Brain pericyte (primary cell): ENCODE measurements at regions not wholly inside any gene's neighbourhood (a gene's known extent, or its start where the extent isn't known, plus 50 kb on each side); places are given as distances from the start of the nearest gene placed in this dataset.

ENCODE experiments used
- DNase-seq: peaks from one replicate; pipeline ENCODE4 v3.0.0-alpha.2; 2012; ENCODE audit warnings: low read depth, low spot score

DNA sequence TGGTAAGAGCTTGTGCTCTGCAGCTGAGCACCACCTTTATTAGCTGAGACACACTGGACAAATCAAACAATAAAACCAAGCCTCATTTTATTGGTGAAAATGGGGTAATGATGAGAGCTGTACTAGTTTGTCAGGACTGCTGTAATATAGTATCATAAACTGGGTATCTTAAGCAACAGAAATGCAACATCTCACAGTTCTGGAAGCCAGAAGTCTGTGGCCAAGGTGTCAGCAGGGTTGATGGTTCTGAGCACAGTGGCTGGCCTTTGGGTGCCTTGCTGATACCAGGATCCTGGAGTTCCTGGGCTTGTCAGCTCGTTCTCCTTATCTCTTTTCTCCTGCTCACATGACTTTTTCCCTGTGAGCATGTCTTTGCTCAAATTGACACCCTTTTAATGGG lies 513.1 kb downstream of the IRX1 start:
- no peak for DNase-seq

DNA sequence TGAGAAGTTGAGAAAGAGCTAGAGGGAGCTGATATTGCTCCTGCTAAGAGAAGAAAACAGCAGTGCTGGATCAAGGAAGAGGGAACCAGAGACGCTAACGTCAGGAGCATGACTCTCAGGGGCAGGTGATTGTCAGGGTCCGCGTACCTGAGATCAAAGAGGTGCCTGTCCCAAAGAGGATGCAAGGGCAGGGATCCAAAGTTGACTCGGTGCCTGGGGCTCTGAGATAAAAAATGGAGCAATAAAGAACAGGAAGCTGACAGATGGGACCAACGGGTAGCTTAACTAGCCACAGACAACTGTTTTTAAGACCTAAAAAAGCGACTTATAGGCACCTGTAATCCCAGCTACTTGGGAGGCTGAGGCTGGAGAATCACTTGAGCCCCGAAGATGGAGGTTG lies 517.8 kb downstream of the IRX1 start:
- no peak for DNase-seq

DNA sequence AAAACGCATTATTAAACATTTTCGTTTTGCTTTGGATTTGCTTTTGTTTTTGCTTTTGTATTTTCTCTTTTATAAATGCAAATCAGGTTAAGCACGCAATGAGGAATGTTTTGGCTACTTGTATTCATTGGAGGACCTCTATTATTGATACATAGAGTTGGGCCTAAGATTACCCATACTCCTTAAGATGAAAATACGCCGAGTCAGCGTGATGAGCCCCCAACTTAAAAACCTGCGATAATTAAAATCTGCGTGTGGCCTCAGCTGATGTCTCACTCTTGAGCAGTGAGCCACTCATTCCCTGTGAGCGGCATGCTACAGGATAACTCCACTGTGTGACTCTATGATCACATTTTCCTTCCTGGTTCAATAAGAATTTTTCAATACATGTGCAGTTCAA lies 518.3 kb downstream of the IRX1 start:
- DNase-seq = no peak

DNA sequence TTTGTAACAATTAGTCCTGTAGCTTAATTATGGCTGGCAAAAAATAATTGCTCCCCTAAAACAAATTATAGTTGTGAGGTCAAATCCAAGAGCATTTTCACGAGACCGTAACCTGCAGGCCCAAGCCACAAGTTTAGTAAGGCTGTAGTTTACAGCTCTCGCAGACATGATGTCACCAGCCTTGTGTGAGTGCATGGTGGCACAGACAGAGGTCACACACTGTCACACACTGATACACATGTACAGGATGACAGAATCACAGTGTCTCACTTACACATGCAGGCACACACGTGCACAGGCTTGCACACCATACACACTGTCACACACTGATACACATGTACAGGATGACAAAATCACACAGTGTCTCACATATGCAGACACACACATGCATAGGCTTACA lies 518.8 kb downstream of the IRX1 start:
- DNase-seq = no peak

DNA sequence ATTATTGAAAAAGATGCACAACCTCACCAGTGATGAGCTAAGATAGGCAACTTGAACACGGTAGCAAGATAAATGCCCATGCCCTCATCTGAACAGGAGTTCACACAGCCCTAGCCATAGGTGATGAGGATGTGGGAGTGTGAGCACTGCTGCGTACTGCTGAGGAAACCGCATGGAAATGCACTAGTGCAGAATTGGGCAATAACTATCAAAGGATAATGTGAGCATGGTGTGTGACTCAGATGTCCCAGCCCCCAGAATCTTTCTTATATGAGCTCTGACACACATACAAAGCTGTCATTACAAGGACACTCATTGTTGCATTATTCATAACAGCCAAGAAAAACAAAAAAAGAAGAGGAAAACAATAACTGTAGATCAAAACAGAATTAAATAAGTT lies 521.2 kb downstream of the IRX1 start:
- DNase-seq = no peak

DNA sequence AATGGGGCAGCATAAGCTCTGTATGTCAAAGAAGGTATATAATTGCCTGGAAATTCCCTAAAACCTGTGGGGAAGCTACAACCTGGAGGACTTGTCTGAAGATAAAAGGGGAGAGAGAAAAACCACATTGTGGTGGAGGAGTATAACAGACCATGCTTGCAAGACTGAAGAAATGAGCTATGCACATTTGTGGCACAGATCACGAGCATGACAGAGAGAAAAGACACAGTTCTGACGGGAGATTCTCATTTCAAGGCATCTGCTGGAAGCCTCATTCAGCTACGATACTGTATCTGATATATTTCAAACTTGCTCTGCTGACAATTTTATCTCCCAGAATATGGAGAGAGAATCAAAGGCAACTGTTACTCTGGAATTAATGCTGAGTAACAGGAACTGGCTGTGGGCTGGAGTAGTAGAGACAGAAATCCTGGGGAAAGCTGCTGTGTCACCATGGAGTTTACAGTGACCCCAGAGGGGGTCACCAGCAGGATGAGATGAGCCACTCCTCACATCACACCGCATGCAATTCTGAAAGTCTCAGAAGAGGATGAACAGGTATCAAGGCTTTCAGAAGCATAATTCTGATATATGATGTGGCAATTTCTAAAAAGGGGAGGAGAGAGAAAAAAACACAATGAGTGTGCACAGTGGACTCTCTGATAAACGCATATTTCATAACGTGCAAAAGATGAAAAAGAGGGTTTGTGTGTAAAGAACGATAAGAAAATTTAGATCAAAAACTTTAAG lies 528.8 kb downstream of the IRX1 start:
- DNase-seq = no peak

DNA sequence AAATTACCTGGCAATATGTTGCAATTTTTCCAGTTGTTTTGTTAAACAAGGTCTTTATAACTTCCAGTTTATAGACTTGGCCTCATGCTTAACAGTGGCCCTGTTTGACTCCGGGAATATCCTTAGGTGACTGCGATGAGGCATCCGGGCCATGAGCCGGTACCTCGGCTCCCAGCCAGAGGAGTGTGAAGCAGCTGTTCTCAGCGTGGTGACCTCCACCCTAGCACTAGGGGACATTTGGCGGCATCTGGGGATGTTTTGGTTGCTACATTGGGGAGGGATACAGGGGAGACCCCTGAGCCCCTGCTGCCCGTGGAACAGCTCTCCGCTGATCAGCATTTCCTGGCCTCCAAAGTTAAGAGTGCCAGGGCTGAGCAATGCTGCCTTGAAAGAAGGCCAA lies 533.4 kb downstream of the IRX1 start:
- DNase-seq = no peak

DNA sequence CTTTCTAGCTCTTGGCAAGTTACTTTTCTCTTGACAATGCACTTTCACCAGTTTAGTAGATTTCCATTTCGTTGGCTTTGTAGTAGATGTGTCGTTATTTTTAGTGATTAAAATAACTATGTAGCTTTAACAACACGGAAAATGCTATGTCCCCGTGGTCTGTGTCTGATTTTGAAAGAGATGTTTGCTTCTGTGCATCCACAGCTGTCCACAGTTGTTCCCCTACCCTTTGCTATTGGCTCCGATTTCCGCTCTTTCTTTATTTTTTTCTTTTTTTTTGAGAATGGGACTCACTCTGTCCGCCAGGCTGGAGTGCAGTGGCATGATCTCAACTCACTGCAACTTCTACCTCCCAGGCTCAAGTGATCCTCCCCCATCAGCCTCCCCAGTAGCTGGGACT lies 533.9 kb downstream of the IRX1 start:
- DNase-seq = no peak

DNA sequence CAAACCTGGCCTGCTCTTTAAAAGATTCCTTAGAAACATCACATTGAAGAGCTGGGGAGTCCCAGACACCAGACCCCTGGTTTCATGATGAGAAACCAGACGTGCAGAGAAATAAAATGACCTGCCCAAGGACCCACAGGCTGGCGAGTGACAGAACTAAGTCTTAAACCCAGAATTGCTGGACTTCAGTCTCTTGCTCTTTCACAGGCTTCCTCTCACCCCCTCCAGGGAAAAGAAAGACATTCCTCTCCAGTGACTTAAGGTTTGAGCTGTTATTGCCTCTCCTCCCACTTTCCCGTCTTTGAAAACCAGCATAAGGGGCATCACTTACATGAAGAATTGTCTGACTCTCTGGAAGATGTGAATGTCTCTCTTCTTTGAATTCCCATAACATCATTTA lies 535.2 kb downstream of the IRX1 start:
- no peak for DNase-seq

DNA sequence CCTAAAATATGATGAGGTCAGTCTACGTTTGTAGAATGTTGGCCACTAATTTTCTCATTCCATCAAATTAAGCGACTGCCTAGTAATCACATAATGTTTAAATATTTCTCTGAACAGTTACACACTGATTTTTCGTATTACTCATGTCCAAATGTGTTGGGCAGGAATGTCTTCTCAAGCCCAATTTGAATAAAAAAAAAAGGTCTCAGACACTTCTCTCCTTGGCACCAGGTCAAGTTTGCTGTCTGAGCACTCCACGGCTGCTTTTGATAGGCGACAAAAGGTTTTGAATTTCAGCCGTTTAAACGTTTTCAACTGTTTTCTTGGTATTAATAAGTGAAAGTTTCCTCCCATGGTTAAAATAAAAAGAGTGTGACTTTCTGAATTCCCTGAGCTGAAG lies 542.1 kb downstream of the IRX1 start:
- no peak for DNase-seq

DNA sequence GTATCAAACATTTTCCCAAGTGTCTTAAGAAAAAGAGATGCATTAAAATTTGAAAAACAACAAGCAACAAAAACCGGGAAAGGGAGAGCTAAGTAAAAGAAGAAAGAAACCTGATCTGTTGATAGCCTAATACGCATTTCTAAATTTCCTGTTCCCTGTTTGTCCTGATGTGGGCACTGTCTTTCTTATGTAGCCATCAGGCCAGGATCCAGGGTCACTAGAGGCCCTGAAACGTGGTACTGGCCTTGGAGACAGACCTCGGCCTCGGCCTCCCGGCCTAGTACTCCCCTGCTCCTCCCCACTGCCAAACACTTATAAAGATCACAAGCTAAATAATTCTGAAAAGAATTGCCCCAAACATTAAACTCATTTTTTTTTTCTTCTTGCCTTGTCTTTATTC lies 547.2 kb downstream of the IRX1 start:
- no peak for DNase-seq

DNA sequence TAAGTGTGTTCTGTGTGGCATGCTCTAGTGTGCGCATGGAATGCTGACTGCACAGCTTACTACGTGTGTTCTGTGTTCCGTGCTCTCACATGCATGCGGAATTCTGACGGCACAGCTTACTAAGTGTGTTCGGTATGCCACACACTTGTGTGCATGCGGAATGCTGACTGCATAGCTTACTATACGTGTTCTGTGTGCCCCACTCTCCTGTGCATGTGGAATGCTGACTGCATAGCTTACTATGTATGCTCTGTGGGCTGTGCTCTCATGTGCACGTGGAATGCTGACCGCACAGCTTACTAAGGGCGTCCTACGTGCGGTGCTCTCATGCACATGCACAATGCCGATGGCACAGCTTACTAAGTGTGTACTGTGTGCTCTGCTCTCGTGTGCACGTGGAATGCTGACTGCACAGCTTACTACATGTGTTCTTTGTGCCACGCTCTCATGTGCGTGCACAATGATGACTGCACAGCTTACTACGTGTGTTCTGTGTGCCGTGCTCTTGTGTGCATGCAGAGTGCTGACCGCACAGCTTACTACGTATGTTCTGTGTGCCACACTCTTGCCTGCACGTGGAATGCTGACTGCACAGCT lies 548.9 kb downstream of the IRX1 start:
- DNase-seq = no peak

DNA sequence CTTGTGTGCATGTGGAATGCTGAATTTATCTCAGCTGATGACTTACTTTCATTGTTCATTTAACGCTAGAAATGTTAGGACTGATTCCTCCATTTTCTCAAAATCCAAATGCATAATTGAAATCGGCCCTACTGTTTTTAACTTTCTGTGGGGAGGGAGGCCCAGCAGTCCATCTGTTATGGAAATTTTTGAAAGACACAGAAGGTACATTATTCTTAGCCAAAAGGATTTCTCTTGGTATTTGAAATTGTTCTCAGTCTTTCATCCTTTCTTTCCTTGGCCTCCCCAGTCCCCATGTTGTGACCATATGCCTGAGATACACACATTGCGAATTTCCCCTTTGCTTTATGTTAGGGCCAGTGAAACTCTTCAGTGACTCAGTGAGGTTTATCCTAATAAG lies 549.9 kb downstream of the IRX1 start:
- DNase-seq = no peak

DNA sequence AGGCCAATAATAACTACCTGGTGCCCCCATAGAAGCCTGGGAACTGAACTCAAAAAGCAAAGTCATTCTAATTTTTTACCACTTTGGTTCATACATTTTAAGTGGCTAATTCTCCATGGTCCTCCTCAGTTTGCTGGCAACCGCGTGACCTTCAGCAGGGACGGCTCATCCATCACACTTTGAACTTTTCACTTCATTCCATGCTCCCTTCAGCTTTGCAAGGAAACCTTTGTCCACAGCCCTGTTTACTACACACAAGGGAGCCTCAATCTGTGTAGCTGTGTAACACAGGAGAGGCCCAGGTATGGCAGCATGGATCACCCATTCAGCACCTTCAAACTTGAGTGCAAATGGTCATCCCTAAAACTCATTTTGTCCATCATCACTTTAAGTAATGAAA lies 552.4 kb downstream of the IRX1 start:
- DNase-seq = no peak

DNA sequence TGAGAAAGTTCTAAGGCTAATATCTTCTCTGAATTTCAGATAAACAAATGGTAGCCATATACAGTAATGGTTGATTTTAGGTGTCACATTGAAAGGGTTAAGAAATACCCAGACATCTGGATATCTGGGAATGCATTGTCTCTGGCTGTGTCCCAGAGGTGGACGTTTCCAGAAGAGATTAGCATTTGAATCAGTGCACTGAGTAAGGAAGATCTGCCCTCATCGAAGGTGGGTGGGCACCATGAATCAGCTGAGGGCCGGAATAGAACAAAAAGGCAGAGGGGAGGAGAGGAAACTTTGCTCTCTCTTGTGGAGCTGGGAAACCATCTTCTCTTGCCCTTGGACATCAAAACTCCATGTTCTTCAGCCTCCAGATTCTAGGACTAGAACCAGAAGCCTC lies 554.4 kb downstream of the IRX1 start:
- DNase-seq = no peak

DNA sequence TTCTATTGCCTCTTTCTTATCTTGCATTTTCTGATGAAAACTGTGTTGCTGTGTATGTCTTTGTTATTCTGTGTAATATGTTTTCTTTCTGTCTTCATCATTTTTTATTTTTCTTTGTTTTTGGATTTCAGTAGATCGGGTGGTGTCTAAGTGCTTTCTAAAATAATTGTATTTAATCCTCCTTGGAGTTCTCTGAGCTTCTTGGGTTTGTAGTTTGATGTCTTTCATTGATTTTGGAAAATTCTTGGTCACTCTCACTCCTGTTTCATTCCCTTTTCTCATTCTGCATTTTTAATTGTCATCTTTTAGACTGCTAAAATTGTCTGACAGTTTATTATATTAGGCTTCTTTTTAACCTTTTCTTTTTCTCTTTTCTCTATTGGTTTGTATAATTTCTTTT lies 560.5 kb downstream of the IRX1 start:
- no peak for DNase-seq

DNA sequence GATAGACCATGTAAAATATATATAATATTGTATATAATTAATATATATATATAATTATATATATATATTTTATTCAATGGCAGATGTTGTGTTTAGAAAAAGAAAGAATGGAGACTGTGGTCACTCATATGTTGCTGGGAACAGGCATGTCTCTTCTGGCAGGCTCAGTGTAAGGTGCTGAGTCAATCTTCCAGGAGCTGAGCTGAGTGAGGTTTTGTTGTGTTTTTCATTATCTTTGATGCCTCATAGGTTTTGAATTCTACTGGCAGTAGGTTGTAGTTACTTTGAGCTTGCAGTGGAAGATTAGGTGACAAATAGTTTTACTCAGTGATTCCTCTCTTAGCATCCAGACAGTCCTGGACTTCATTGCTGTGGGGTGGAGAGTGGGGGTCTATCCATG lies 561.3 kb downstream of the IRX1 start:
- DNase-seq = no peak

DNA sequence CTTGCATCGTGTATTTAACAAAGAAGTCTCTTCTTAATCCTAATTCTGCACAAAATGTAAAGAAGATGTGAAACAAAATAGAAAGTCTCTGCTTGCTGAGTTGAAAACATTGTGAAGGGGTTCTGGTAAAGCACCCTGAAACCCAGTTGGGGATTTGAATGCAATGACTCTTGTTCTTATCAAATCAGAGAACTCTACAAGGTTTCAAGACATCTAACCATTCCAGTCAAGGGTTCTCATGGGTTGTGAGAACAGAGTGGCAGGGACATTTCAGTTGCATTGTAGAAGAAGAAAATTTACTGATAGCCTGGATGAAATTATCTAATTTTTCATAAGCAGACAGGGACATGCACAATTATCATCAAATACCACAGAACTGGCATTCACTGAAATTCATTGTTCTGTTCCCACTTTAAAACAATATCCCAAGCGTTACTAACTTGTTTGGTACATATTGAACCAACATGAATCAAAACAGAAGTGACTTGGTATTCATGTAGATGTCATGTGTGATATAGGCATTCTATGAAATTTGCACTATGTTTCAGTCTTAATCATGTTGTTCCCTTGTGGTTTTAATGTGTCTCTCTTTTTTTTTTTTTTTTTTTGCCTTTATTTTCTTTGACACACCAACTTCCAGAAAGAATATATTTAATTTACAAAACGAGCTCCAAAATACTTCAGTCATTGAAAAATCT lies 563.3 kb downstream of the IRX1 start:
- DNase-seq = no peak

DNA sequence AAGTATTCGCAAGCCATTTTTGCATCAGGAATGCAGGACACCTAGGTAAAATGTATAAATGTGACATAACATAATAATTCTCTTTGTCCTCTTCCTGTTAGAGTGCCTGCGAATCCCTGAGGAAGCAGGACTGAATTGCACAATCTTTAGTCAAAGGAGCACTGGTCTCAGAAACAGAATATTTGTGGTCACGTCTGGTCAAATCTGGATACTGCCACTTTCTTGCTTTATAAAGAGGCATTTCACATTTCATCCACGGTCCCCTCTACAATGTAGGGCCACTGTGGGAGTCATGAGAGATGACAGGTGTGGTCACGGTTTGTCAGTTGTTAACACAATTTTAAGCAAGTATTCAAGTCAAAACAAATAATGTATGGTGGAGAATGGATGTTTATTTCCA lies 564.0 kb downstream of the IRX1 start:
- no peak for DNase-seq

DNA sequence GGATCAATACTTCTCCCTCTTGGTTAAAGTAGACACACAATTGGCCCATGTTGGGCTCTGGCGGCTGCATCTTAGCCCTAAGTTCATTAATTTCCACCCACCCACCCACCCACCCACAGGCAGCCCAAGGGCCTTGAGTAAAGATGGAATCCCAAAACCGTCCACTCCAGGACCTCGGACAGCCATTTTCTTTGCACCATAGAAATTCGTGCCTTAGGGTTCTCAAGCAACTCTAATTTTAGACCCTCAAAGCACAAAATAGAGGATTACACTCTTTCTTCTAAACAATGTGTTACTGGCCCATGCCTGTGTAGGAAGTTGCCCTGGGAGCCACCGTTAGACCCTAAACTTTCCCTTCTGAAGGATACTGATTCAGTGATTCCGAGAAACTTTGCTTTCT lies 568.5 kb downstream of the IRX1 start:
- no peak for DNase-seq

DNA sequence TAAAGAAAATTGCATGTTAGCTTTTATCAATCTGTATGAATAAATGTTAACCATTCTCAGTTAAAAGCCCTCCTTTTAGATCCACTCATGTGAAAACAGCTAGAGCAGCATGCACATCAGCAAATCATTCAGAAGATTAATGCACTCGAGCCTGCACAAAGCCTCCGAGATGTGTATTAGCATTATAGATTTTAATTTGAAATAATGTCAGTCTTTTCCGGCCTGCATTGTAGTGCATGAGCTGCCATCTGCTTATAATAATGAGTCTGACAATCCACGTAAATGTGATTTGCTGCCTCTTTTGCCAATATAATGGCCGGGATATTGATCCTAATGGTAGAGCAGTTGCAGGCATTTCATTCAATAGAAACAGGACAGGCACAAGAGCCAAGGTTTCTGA lies 585.1 kb downstream of the IRX1 start:
- DNase-seq = no peak

DNA sequence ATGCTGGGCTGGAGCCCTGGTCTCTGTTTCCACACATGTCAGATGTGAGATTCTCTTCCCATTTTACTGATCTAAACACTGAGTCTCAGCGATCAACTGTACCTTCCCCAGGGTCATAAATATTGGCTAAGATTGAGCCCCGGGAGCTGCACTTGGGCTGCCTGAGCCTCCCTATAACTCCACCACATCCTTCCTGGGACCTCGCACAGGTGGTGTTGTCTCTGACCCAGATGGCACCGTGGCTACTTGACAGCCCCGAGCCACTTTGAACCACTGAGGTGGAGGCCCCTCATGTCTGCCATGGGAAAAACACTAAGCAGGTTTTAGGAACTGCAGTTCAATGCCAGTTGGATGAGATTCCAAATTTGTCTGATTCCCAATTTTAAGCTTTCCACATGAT lies 586.5 kb downstream of the IRX1 start:
- DNase-seq = no peak

DNA sequence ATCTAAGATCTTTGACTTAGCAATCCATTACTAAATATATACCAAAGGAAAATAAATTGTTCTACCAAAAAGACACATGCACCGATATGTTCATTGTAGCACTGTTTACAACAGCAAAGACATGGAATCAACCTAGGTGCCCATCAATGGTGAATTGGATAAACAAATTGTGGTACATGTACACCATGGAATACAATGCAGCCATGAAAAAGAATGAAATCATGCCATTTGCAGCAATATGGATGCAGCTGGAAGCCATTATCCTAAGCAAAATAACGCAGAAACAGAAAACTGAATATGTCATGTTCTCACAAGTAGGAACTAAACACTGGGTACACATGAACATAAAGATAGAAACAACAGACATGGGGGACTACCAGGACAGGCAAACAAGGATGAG lies 589.5 kb downstream of the IRX1 start:
- no peak for DNase-seq
